HS-27A (cell line): ENCODE measurements at regions not wholly inside any gene's neighbourhood (a gene's known extent, or its start where the extent isn't known, plus 50 kb on each side); places are given as distances from the start of the nearest gene placed in this dataset.
"Not testable (repeated sequence)": the region's sequence is repeated elsewhere in the genome, so short reads cannot be mapped to it uniquely, and the experiment has no call there.

Experiments
- DNase-seq: peaks from one replicate; pipeline ENCODE4 v3.0.0-alpha.2; 2012; ENCODE audit warnings: low read depth, missing footprints

GRCh38 chr11:115659061-115659963 lies 155.1 kb upstream of the CADM1 start:
- no peak for DNase-seq

DNA sequence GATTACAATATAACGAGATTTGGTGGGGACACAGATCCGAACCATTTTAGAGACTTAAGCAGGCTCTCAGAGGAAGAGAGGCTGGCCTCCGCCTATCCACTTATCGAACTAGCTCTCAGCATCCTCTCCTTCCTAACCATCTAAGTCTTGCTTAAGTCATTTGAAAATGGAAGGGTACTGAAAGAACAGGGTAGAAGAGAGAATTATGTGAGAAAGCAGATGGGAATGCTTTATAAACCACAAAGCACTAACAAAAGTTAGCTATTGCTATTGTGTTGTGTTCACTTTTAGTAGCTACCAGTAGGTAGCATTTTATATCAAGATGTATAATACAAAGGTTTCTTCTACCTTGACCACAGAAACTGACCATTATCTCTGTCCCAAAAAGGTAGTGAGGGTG lies 153.4 kb upstream of the CADM1 start:
- DNase-seq = no peak

- no peak for DNase-seq
Observed at GRCh38 chr11:115656669-115657068, 152.5 kb upstream of the CADM1 start.

- no peak for DNase-seq
Observed at GRCh38 chr11:115656041-115656440, 151.8 kb upstream of the CADM1 start.

- no peak for DNase-seq
Observed at GRCh38 chr11:115654792-115655191, 150.6 kb upstream of the CADM1 start.

DNA sequence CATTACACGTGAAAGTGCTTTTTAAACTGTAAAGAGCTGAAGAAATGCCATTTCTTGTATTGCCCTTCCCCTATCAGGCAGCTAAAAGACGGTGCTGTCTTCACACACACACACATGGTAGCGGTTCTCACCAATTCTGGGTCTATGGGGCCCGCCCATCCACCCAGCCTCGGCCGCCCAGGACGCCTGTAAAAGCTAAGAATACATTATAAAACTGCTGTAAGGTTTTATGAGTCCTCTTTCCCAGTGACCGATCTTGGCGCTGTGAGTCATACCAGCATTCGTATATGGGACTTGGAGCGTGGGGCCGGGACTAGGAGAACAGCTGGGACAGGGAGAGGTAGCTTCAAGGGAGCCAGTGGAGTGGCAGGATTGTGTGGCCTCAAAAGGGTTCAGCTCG lies 149.7 kb upstream of the CADM1 start:
- no peak for DNase-seq

DNA sequence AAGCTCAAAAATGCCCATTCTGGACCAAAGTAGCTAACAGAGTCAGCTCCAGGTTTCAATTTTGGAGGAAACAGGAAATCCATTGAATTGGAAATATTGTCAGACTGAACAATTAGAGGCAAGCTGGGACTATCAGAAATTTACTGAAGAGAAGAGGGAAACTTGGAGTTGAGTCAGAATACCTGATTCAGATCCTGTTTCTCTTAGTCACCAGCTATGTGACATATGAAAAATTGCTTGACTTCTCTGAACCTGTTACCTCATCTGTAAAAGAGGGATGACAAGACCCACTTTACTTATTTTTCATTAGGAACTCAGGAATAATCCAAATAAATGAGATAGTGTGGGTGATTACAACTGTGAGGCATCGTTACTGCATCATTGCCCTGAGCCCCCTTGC lies 148.9 kb upstream of the CADM1 start:
- no peak for DNase-seq

GRCh38 chr11:115652496-115652895 lies 148.3 kb upstream of the CADM1 start:
- no peak for DNase-seq

GRCh38 chr11:115652094-115652493 lies 147.9 kb upstream of the CADM1 start:
- no peak for DNase-seq

DNA sequence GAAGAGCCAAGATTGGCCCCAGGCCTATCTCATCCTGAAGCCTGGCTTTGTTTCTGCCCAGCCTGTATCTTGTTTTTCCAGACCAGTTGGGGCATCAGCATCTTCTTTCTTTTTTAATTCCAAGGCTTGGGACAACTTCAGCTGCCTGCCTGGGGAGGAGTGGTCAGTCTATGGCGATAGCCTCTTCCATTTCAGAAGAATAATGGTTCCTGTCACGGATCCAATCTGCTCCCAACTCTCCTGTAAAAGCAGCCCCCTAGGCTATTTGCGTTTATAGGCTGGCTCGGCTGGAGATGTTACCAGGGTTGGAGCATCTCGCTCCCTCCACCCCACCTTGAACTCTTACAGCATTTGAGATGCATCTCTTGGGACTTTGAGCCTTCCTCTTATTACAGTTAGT lies 145.2 kb upstream of the CADM1 start:
- DNase-seq = no peak

- no peak for DNase-seq
Observed at GRCh38 chr11:115645631-115646317, 141.6 kb upstream of the CADM1 start.

DNA sequence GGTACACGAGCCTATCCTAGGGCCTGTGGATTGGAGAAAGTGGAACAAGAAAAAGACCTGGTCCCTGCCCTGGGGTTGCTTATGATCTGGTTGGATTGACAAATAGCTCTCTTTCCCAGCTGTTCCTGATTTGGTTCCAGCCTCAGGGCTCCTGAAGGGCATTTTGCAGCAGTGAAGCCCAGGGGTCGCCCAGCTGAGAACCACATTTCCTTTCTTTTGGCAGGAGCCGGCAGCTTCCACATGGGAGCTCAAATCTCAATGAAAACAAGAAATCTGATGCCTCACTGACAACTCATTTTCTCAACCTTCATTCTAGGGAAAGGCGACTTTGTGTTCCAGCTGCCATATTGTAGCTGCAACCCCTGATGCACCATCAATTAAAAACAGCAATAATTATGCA lies 140.6 kb upstream of the CADM1 start:
- DNase-seq = no peak

- DNase-seq = no peak
Observed at GRCh38 chr11:115643549-115644270, 139.5 kb upstream of the CADM1 start.

DNA sequence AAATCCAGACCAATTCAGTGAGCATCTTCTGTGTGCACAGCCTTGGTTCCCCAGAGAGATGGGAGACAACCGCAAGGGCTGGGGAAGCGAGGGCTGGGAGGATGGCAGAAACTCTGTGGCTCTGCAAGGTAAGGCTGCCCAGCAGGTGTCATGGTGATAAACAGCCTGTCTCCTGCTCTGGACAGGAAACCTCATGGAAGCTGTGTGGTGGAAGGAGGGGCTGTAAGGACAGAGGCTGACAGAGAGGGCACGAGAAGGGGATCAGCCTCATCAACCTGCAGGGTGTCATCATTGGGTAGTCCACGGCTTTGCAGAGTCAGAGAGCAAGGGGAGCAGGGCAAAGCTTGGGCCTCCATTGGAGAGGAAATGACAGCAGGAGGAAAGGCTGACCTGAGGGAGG lies 138.4 kb upstream of the CADM1 start:
- no peak for DNase-seq

- no peak for DNase-seq
Observed at GRCh38 chr11:115637599-115638241, 133.5 kb upstream of the CADM1 start.

GRCh38 chr11:115636753-115637527 lies 132.7 kb upstream of the CADM1 start:
- no peak for DNase-seq

DNA sequence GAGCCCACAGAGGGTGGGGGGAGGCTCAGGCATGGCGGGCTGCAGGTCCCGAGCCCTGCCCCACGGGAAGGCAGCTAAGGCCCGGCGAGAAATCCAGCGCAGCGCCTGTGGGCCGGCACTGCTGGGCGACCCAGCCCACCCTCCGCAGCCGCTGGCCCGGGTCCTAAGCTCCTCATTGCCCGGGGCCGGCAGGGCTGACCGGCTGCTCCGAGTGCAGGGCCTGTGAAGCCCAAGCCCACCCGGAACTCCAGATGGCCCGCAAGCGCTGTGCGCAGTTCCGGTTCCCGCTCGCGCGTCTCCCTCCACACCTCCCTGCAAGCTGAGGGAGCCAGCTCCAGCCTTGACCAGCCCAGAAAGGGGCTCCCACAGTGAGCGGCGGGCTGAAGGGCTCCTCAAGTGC lies 129.8 kb upstream of the CADM1 start:
- DNase-seq = not testable (repeated sequence)

- DNase-seq = no peak
Observed at GRCh38 chr11:115632061-115632460, 127.8 kb upstream of the CADM1 start.

DNA sequence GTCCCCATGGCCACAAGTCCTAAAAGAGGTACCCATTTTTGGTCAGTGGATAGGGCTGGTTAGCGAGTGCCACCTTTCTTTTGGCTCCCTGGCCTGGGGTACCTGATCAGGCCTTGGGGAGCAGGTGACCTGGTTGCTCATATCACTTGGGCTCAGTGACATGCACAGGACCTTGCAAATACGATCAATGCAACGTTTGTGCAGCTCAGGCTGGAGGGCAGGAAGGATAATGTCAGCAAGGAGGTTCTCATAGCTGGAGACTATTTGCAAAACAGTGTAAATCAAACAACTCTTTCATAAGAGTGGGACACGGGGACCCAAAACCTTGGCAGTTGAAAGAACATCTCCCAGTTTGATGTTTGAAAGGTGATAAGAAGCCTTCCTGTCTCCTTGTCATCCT lies 127.4 kb upstream of the CADM1 start:
- no peak for DNase-seq

- no peak for DNase-seq
Observed at GRCh38 chr11:115630214-115630613, 126.0 kb upstream of the CADM1 start.

DNA sequence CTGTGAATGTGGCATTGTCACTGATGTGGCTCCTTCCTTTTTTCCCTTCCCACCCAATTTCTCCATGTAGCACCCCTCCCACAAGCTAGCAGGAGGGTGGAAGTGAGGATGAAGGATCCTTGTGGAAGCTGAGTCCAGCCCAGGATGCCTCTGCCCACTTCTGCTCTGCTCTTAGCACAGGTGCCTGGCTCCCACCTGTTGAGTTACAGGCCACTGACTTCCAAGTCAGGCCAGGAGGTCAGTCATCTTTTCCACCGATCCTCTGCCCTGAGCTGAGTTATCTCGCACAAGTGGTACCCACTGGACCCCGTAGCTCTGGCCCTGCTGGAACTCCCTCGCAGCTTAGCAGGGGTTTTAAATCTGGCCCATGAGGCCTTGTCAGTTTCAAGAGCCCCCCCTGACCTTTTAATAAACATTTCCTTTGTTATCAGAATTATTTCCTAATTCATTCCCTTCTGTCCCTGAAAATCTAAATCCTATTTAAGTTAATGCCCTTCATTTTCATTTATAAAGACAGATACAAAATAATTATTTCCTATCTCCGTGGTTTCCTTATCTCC lies 125.3 kb upstream of the CADM1 start:
- no peak for DNase-seq
